HG03066 (cell line): ENCODE measurements at regions not wholly inside any gene's neighbourhood (a gene's known extent, or its start where the extent isn't known, plus 50 kb on each side); places are given as distances from the start of the nearest gene placed in this dataset.

Experiments
- ATAC-seq: cut with Tn5 transposase; IDR thresholded peaks from one replicate; pipeline ENCODE4 v1.9.1; 2021; ENCODE audit warnings: low read depth; ENCODE audit not compliant: unreplicated experiment

DNA sequence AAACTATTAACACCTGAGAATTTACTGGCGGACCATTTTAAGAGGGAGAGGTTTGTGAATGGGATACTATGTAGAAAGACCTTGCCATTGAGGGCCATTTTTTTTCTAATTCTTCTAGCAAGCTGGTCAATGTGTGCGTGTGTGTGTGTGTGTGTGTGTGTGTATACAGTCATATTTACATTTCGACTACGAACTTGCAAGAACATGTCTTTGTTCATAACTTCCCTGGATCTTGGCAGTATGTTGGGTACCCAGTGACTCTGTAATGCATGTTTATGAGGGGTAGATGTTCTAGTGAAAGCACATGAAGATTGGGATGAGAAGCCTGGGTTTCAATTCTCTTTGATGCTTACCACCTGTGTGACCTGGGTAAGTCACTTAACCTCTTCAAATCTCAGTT, 133.6 kb downstream of the UBE2E3 start:
- ATAC-seq, result no peak

DNA sequence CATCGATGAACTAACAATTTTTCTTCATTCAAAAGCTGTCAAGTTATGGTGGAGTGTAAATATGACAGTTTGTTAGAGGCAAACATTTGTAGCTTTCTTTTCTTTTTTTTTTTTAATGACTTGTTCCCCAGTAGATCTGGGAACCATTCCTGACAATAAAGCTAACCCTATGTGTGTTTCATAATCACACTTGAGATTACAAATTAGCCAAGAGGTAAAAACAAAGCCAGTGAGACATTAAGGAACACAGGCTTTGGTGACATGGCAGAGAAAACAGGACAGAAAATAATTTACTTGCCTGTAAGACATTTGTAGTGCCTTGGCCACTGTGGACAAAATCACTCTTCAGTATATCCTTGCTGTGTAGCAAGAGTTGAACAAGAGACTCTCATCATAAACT, 135.9 kb downstream of the UBE2E3 start:
- ATAC-seq, result no peak

DNA sequence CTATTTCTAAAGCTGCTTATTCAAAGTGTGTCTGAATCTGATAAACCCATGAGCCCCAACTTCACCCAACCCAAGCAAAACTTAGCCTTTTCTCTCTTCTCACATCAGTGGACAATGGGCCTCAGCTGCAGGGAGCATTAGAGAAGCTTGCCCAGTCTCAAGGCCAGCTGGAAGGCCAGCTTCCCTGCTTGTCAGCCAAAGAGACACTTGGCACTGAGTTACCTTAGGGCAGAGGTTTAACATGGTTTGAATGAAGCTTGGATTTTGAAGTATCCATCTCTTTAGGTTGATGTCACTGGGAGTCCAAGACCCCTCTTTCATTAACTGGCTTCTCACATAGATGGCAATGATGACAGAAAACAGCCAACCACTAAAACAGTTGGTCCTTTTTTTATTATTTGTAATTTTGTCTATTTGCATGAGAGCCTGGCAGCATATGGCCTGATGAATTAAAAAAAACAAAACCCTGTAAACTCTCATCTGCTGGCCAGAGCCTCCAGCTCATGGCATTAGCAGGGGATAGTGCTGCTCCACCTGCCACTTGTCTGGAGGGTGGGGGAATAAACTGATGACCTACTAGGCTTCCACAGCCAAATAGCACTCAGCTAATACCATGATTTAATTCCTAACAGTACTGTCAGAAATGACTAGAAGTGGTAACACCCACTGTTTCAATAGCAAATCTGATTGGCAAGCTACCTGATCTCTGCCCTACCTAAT, 137.0 kb downstream of the UBE2E3 start:
- ATAC-seq, result no peak

DNA sequence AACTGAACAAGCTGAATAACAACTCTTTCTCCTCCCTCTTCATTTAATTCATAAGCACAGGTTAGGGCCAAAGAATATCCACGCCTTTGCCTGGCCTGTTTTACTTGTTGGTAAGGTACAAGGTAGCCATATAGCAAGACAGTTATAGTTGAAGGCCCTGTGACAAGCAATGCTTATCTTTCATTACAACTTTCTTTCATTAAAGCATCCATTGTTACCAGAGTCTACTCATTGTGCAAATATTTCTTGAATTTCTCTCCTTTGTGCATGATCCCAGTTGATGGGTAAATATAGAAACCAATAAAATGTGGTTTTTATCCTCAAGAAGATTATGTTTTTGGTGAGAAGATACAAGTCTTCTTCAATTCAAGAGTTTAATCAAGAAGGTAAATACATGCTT, 140.2 kb downstream of the UBE2E3 start:
- no peak for ATAC-seq

DNA sequence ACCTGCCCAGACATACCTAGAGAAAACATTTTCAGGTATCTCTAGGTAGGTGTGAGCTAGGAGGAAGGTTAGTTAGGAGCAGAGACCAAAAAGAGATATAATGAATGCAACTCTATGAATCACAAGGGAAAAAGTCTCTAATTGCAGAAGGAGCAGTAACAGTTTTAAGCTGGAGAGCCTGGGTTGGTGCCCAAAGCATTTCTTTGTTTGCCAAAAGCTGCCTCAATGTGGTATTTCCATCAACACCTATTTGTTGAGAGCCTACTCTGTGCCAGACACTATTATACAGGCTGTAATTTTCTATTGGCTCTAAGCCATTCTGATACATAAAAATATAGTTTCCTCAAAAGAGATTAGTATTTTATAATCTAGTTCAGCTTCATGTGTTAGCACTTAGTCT, 141.6 kb downstream of the UBE2E3 start:
- ATAC-seq, result no peak

DNA sequence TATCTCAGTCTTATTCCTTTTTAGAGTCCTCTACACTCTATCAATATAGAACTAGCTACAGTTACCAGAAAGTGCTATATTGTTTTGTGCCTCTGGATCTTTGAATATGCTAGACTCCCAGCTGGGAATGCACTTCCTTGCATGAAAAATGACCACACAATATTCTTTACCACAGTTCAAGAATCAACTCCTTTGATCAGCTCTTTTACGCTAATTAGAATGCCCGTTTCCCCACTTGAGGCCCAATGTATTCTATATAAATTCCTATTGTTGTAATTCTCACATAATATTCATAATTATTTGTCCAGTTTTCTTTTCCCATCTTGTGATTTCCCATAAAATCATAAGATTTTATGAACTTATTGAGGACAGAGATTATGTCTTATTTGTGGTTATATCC, 142.2 kb downstream of the UBE2E3 start:
- ATAC-seq, result no peak

DNA sequence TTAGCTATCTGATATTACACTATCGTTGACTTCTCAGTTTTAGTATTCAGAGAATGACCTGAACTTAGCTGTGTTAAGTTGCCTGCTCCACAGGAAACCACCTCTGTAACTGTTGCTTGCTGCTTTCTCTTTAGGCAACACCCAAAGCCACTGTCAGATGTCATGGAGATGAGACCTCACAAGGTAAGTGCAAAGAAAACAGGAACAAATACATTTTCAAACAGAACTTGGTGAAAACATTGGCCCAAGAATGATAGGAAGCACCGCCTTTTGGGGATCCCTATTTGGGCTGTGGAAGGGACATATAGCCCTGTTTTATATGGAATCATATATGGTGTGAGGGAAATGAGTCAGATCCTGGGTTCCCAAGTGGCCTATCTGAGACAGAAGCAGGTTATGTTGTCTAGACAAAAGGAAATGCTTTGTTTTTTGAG, 143.4 kb downstream of the UBE2E3 start:
- peak; percentile 89 for ATAC-seq

DNA sequence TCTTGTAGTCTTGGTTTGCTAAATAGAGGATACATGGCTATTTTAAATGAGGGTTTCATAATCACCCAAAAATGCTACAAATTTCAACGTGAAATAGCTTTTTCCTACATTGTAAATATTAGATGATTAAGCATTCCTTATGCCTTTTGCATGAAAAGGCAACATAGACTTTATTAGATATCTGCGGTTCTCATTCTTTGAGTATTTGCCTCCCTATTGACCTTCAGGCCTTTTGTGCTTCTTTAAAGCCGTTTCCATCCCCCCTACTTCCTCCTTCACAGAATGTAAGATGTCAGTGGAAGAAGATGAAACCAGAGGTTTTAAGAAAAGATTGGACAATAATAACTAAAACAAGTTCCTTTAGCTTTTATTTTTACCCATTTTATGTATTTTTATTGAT, 144.1 kb downstream of the UBE2E3 start:
- no peak for ATAC-seq

DNA sequence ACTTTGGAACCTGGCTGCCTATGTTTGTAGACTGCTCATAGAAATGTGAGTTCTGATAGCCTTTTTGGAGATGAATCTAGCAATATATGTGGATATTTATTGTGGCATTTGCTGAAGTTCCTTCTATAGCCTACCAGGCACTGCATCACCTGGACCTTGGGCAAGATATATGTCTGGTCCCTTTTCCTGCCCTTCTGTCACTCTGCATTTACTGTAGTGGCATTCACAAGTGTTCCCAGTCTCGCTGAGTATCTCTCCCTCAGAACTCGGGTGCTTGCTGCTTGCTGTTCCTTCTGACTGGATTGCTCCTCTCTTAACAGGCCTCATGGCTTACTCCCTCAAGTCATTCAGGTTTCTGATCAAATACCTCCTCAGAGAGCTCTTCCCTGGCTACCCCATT, 145.0 kb downstream of the UBE2E3 start:
- no peak for ATAC-seq

DNA sequence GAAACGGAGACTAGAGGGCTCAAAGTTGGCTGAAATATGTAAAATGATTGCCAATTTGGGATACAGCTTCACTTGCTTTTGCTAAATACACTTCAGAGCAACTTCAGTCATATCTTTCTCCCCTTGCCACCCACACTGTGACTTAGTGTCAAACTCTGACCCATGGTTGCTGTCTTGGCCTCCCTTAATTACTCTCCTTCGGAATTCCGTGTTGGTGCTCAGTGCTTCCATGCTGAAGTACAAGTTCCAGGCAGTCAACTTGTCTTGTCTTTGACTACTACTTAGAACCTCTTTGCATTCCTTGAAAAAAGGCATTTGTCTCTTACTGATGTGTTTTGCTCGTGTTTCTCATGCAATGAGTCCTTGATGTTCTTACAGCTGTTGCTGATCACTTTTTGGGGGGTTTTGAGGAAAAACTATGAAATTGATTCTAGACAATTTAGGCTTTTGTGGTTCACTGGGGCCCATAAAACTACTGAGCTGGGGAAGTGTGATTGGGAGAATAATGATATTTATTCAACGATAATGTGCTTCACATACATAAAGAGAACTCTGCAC, 146.0 kb downstream of the UBE2E3 start:
- no peak for ATAC-seq

DNA sequence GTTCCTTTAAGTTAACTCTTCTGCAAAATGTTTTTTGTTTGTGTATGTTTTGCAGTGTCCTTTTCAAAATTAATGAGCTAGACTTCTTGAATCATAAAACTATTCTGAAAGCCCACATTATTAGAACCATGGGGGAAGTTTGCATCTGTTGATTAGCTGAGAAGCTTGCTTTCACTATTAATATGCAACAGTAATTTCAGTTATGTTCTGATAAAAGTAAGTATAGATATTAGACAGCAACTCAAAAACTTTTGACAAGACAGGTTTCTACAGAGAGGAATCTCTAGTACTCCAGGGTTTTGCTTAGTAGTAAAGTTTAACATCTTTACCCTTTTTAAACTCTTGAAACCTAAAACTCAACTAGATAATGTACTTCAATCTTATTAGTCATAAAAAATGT, 147.8 kb downstream of the UBE2E3 start:
- peak; percentile 57 for ATAC-seq

DNA sequence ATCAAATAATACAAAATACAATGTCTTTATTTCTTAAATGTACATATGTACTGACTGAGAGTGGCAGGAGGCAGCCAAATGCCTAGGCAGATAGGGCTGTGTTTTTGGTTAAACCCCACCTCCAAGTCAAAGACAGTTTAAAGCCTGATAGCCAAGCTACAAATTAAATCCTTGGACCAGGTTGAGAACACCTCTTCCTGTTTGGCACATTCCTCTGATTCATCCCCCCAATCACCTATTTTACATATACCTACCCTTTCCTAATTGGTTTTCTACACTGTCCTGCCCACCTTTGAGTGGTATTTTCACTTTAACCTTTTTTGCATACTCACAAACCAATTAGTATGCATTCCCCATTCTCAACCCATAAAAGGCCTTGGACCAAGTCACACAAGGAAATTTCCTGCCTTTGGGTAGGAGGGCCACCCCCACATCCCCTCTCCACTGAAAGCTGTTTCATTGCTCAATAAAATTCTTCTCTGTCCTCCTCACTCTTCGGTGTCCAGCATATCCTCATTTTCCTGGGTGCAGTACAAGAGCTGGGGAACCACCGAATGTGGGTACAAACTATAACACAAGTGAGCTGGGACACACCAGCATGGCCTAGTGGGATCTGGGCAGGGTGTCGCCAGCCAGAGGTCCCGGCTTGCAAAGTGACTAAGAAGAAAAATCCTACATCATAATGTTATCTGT, 149.1 kb downstream of the UBE2E3 start:
- no peak for ATAC-seq

DNA sequence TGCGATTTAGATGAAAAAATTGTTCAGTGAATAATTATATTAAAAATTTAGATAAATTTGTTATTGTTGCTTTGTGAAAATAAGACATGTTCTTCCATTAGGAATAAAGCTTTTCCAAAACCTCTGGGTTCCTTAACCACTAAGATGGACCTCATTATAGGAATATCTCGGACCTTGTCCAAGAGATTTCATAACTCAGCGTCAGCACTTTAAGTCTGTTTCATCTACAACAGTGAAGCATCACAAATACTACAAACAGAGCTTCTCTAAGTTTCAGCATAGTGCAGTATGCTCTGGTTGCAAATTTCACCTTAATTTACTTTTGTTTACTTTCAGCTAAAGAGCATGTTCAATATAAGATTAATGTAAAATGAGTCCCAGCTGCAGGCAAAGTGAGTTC, 150.3 kb downstream of the UBE2E3 start:
- no peak for ATAC-seq

DNA sequence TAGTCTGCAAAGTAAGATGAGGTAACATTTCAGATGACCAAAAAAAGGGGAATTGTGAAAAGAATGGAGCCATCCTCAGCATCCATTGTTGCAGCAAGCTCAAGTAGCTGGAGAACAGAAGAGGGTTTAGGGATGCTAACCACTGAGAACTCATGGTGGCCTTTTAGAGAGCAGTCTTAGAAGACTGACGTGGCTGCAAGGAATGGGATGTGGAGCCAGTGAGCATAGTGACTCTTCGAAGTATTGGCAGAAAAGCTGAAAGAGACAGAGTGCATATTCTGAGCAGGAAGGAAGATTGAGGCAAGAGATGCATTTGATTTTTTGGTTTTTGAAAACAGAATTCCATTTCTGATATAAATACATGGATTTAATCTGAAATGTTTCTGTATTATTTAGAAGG, 151.2 kb downstream of the UBE2E3 start:
- no peak for ATAC-seq

DNA sequence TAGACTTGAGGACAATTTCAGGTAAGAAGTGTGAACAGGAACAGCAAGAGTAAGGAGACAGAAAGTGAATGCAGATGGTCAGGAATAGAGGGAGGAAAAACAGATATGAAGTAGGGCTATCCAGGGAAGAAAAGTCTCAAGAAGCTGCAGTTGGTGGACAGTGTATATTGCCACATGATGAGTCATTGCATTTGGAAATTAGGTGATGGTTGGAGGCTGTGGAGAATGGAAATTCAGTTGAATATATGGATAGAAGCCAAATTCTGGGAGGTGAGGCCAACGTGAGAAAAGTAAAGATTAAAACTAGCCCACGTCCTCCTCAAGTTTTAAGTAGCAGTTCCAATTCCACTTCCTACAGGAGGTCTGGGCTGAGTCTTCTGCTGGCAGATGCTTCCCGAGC, 158.4 kb downstream of the UBE2E3 start:
- ATAC-seq, result no peak

DNA sequence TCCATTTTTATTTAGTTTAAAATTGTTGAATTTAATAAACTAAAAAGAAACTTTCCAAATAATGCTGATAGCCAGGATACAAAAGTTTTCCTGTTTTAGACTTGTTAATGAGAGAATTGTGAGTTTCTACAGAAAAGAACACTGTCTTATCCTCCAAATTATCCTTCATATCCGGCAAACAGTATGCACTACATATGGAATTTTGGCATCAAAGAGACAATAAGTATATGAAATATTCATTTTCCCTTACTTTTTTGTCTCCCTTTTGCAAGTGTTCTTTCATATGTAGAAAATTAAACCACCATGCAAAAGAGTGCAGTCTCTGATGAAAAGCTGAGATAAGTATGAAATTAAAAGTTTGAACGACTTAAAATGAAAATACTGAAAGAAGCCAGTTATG, 159.4 kb downstream of the UBE2E3 start:
- no peak for ATAC-seq

DNA sequence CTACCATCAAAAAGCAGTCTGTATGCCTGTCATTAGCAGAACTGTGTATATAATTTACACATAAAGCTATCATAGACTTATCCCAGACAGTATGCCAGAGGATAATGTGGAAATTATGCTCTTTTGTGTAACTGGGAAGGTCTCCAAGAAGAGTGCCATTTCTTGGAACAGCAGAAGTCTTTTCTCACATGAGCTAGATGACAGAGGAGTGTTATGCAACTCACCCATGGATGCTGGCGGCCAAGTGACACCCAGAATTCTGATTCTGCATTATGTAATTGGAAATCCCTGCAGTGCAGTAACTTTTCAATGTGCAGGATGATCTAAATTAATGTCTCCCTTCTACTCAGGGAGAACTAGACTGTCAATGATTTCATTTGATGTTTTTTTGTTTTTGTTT, 160.0 kb downstream of the UBE2E3 start:
- ATAC-seq, result no peak

DNA sequence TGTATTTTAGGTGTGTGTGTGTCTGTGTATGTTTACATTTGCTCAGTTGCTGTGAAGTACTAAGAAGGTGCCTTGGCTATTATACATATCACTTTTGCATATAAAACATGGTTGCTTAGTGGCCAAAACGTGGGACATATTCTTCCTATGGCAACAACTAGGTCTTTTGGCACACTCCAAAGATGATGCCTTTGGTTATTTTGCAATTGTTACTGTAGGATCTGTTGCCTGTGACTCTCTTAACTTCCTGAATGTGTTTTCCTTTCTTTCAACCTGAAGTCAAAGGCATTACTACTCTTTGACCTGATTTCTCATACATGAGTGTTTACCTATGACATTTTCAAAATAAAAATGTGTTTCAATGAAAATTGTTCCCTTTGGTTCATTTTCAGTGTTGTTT, 160.5 kb downstream of the UBE2E3 start:
- ATAC-seq, result no peak

DNA sequence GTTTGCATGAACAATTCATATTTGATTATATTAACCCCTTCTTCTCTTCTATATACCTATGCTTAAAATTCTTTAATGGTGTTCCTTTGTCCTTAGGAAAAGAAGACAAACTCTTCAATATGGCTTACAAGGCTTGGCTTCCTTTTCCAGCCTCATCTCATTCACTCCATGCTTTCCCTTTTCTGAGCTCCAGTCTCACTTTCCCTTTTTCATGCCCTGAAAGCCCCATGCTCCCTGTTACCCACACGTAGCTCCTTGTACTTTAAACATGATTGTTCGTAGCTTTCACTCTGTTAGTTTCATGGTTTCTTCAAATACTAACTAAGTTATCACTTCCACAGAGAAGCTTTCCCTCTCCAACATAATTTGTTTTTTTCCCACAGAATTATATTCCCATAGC, 161.3 kb downstream of the UBE2E3 start:
- no peak for ATAC-seq

DNA sequence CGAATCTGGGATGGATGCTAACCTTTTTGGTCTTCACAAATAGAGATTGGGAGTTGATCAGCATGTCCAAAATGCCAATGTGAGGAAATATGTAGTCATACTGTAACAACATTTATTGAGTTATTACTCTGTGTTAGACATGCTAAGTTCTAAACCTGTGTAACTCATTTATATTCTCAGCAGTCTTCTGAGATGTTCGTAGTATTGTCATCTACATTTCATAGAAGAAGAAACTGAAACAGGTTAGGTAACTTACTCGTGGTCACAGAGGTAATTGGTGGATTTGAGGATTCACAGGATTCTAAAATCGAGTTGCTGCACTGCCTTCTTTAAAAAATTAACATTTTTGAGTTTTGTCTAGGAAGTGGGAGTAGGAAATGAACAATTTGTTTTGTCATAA, 162.1 kb downstream of the UBE2E3 start:
- ATAC-seq, result peak; percentile 65

DNA sequence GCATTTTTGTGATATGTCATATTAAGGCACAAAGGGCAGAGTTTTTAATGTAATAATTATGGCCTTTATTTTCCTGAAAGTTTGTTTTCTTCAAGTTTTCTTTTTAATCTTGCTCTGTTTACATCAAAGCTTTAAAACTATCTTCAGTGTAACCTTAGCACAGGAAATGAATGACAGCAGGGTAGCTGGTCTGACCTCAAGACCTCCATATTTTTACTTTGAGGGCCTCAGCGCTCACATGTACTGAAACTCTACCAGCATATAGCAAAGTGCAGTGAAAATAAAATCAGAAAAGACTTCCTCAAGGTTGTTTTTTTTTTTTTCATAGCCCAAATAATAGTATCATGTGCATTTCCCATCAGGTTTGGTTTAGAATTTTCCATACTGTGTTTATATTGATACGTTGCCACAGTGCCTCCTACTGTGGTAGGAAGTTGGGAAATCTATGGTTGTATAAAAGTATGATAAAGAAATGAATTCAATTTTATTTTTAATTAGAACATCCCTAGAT, 163.4 kb downstream of the UBE2E3 start:
- ATAC-seq, result no peak

DNA sequence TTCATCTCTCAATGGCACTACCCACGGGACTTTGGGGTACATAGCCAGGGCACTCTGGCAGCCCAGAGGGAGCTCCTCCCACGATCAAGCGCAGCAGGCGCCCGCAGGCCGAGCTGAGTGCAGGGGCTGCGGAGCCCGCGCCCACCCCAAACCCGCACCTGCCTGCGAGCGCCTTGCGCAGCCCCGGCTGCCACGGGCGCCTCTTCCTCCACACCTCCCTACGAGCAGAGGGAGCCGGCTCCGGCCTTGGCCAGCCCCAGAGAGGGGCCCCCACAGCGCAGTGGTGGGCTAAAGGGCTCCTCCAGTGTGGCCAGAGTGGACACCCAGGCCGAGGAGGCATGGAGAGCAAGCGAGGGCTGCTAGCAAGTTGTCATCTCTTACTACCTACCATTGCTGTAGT, 165.2 kb downstream of the UBE2E3 start:
- ATAC-seq, result no peak
